ENCODE measurements at regions not wholly inside any gene's neighbourhood (a gene's known extent, or its start where the extent isn't known, plus 50 kb on each side); places are given as distances from the start of the nearest gene placed in this dataset.

DNA sequence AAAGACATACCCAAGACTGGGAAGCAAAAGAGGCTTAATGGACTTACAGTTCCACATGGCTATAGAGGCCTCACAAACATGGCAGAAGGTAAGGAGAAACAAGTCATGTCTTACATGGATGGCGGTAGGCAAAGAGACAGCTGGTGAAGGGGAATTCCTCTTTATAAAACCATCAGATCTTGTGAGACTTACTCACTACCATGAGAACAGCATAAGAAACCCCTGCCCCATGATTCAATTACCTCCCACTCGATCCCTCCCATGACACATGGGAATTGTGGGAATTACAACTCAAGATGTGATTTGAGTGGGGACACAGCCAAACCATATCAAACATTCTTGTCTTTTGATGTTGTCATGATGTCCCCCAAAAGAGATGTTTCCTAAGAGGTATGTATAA, 103.3 kb downstream of the DUSP10 start:
- TF ChIP-seq GZF1 (CRISPR knock-in tag; IDR thresholded peaks at IDR 0.05) (no peak), EZH2 (conservative IDR thresholded peaks at IDR 0.05; ENCODE audit: low read depth, low read length) (no peak), NR2F2 (IDR thresholded peaks at IDR 0.05; ENCODE audit: borderline replicate concordance, low read depth) (no peak), POGZ (CRISPR knock-in tag; IDR thresholded peaks at IDR 0.05) (no peak), GTF3A (CRISPR knock-in tag; conservative IDR thresholded peaks at IDR 0.05) (no peak), KDM5B (CRISPR knock-in tag; IDR thresholded peaks at IDR 0.05; ENCODE audit: borderline replicate concordance) (no peak), MYC (CRISPR knock-in tag; IDR thresholded peaks at IDR 0.05; ENCODE audit: borderline replicate concordance) (no peak), CTCF (CRISPR knock-in tag; IDR thresholded peaks at IDR 0.05) (no peak)

All from HepG2 (cell line).